ENCODE measurements at regions not wholly inside any gene's neighbourhood (a gene's known extent, or its start where the extent isn't known, plus 50 kb on each side); places are given as distances from the start of the nearest gene placed in this dataset.

GRCh38 chr18:66838340-66838987 lies 234.6 kb upstream of the CDH19 start:
- no peak overlapping the region for H3K4me3 ChIP-seq
- in situ Hi-C loops (cut with MboI; ENCODE audit: low sequenced_read_pairs): no loop called here
- H3K36me3 ChIP-seq (replicated peaks): no peaks in the 10 kb centered on the region
- H3K9me3 ChIP-seq: no peaks in the 10 kb centered on the region
- H3K27me3 ChIP-seq (ENCODE audit: low read depth): no peaks in the 10 kb centered on the region
- no peak for DNase-seq (ENCODE audit: low spot score in 2 of 2)
- H3K4me1 ChIP-seq: no peaks in the 10 kb centered on the region

- Histone ChIP-seq H3K36me3 (replicated peaks) (no peaks in the 10 kb centered on the region), H3K27me3 (ENCODE audit: low read depth) (no peaks in the 10 kb centered on the region), H3K4me1 (no peaks in the 10 kb centered on the region), H3K9me3 (no peaks in the 10 kb centered on the region), H3K4me3 (no peak overlapping the region)
- no peak for DNase-seq (ENCODE audit: low spot score in 2 of 2)
- in situ Hi-C loops (cut with MboI; ENCODE audit: low sequenced_read_pairs): no loop called here
Observed at GRCh38 chr18:66833646-66834045, 229.8 kb upstream of the CDH19 start.

DNA sequence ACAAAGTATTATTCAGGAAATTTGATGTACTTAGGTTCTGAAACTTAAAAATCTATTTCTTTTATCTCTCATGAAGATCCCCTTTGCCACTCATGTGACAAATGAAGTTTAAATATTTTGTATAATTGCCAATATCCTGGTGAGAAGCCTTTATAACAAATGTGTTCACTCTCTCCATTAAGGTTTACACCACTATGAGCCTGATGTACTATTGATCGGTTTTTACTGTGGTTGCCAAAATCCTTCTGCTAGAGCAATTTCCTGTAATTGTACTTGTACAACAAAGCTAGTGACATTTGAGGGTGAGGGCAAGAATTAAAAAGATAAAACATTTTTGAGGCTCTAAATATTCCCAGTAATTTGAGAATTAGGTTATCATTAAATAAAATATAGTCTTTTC lies 222.3 kb upstream of the CDH19 start:
- H3K9me3 ChIP-seq: no peaks in the 10 kb centered on the region
- no peaks in the 10 kb centered on the region for H3K27me3 ChIP-seq (ENCODE audit: low read depth)
- no peak for DNase-seq (ENCODE audit: low spot score in 2 of 2)
- in situ Hi-C loops (cut with MboI; ENCODE audit: low sequenced_read_pairs): no loop called here
- no peaks in the 10 kb centered on the region for H3K36me3 ChIP-seq (replicated peaks)
- no peak overlapping the region for H3K4me3 ChIP-seq
- H3K4me1 ChIP-seq: peaks cover 11% of the 10 kb centered on the region

GRCh38 chr18:66825347-66825746 lies 221.5 kb upstream of the CDH19 start:
- Histone ChIP-seq H3K27me3 (ENCODE audit: low read depth) (no peaks in the 10 kb centered on the region), H3K4me1 (peaks cover 11% of the 10 kb centered on the region), H3K36me3 (replicated peaks) (no peaks in the 10 kb centered on the region), H3K4me3 (no peak overlapping the region), H3K9me3 (no peaks in the 10 kb centered on the region)
- in situ Hi-C loops (cut with MboI; ENCODE audit: low sequenced_read_pairs): no loop called here
- DNase-seq (ENCODE audit: low spot score in 2 of 2): no peak

DNA sequence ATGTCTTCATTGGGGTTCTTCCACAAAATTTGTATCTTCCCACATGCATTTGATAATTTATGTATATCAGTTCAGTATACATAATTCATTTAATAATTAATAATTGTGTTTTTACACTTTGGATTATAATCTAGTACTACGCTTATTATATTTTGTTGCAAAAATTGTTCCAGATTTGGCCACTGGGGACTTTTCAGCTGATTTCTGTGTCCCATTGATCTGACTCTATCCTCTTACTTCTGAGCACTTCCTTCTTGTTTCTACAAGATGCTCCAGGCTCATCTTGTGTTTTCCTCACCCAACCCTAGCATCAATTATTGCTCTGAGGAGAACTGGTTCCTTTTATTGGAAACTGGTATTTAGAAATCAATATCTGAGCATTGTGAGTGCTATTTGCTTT lies 215.3 kb upstream of the CDH19 start:
- H3K36me3 ChIP-seq (replicated peaks): no peaks in the 10 kb centered on the region
- H3K9me3 ChIP-seq: no peaks in the 10 kb centered on the region
- no peak overlapping the region for H3K4me3 ChIP-seq
- no peak for DNase-seq (ENCODE audit: low spot score in 2 of 2)
- no peaks in the 10 kb centered on the region for H3K4me1 ChIP-seq
- no peaks in the 10 kb centered on the region for H3K27me3 ChIP-seq (ENCODE audit: low read depth)
- in situ Hi-C loops (cut with MboI; ENCODE audit: low sequenced_read_pairs): no loop called here

GRCh38 chr18:66813138-66813537 lies 209.2 kb upstream of the CDH19 start:
- no peak for DNase-seq (ENCODE audit: low spot score in 2 of 2)
- Histone ChIP-seq H3K36me3 (replicated peaks) (no peaks in the 10 kb centered on the region), H3K9me3 (no peaks in the 10 kb centered on the region), H3K27me3 (ENCODE audit: low read depth) (no peaks in the 10 kb centered on the region), H3K4me3 (no peak overlapping the region), H3K4me1 (no peaks in the 10 kb centered on the region)
- in situ Hi-C loops (cut with MboI; ENCODE audit: low sequenced_read_pairs): no loop called here

- Histone ChIP-seq H3K36me3 (replicated peaks) (no peaks in the 10 kb centered on the region), H3K9me3 (no peaks in the 10 kb centered on the region), H3K27me3 (ENCODE audit: low read depth) (no peaks in the 10 kb centered on the region), H3K4me3 (no peak overlapping the region), H3K4me1 (no peaks in the 10 kb centered on the region)
- no peak for DNase-seq (ENCODE audit: low spot score in 2 of 2)
- in situ Hi-C loops (cut with MboI; ENCODE audit: low sequenced_read_pairs): no loop called here
Observed at GRCh38 chr18:66795051-66795450, 191.2 kb upstream of the CDH19 start.

GRCh38 chr18:66792466-66792865 lies 188.6 kb upstream of the CDH19 start:
- no peaks in the 10 kb centered on the region for H3K4me1 ChIP-seq
- H3K27me3 ChIP-seq (ENCODE audit: low read depth): no peaks in the 10 kb centered on the region
- H3K4me3 ChIP-seq: no peak overlapping the region
- in situ Hi-C loops (cut with MboI; ENCODE audit: low sequenced_read_pairs): no loop called here
- no peaks in the 10 kb centered on the region for H3K36me3 ChIP-seq (replicated peaks)
- H3K9me3 ChIP-seq: no peaks in the 10 kb centered on the region
- DNase-seq (ENCODE audit: low spot score in 2 of 2): no peak

DNA sequence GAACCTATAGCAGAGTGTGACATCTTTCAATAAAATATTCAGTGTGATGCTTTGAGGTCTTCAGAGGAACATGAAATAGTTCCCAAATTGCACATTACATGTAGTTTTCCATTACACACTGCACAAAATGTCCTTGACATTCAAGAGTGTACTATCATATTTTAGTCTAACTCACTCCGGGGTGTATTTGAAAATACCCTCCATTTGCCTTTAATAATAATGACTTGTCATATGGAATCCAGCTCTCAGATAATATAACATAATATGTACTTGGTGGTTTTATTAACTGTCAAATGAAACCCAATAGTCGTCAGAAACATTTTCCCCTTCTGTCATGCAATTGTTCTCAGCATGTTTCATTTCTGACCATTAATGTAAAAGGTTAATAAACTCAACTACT lies 176.7 kb upstream of the CDH19 start:
- in situ Hi-C loops (cut with MboI; ENCODE audit: low sequenced_read_pairs): no loop called here
- DNase-seq (ENCODE audit: low spot score in 2 of 2): no peak
- no peaks in the 10 kb centered on the region for H3K4me1 ChIP-seq
- no peaks in the 10 kb centered on the region for H3K27me3 ChIP-seq (ENCODE audit: low read depth)
- H3K36me3 ChIP-seq (replicated peaks): no peaks in the 10 kb centered on the region
- no peaks in the 10 kb centered on the region for H3K9me3 ChIP-seq
- no peak overlapping the region for H3K4me3 ChIP-seq

- H3K4me1 ChIP-seq: no peaks in the 10 kb centered on the region
- in situ Hi-C loops (cut with MboI; ENCODE audit: low sequenced_read_pairs): no loop called here
Observed at GRCh38 chr18:66778048-66778447, 174.2 kb upstream of the CDH19 start.

DNA sequence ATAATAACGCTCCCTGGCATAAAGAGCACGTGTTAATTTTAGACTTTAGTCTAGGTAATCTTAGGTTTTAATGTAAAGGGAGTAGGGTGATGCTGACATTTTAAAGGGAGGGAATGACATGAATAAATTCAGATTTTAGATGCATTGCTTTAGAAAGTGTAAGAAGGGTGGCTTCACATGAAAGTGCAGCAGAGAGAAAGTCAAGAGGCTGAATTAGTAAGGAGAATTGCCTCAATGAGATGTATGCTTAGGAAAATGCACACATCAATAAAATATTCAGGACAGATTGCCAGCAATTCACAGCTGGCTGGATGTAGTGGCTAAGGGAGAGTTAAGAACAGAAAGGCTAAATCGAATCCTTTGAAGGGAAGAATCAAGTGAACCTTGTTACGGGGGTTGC lies 165.5 kb upstream of the CDH19 start:
- no peaks in the 10 kb centered on the region; the same call in 1 of the 2 replicates for H3K4me1 ChIP-seq
- H3K9me3 ChIP-seq: no peaks in the 10 kb centered on the region
- no peak for DNase-seq (ENCODE audit: low spot score in 2 of 2)
- in situ Hi-C loops (cut with MboI; ENCODE audit: low sequenced_read_pairs): no loop called here
- no peaks in the 10 kb centered on the region for H3K27me3 ChIP-seq (ENCODE audit: low read depth)
- no peak overlapping the region for H3K4me3 ChIP-seq
- H3K36me3 ChIP-seq (replicated peaks): no peaks in the 10 kb centered on the region

More at GRCh38 chr18:66778048-66778447, 174.2 kb upstream of the CDH19 start:
- Histone ChIP-seq H3K36me3 (replicated peaks) (no peaks in the 10 kb centered on the region), H3K4me3 (no peak overlapping the region), H3K27me3 (ENCODE audit: low read depth) (no peaks in the 10 kb centered on the region), H3K9me3 (no peaks in the 10 kb centered on the region)
- no peak for DNase-seq (ENCODE audit: low spot score in 2 of 2)

DNA sequence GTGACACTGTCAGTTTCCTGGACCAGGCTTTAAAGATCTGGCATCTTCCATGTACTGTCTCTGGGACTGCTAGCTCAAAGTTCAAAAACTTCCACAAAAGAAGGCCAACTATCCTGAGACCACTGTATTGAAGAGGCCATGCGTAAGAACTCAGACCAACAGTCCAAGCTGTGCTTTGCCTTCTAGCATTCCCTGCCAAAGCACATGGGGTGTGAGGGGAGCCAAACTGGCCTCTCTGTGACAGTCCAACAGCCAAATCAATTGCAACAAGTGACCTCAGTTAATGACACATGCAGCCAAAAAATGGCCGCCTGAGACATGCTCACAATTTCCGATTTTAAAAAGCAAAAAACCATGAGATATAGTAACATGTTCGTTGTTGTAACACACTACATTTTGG lies 160.3 kb upstream of the CDH19 start:
- Histone ChIP-seq H3K36me3 (replicated peaks) (no peaks in the 10 kb centered on the region), H3K9me3 (no peaks in the 10 kb centered on the region), H3K4me1 (peaks cover 8% of the 10 kb centered on the region), H3K27me3 (ENCODE audit: low read depth) (no peaks in the 10 kb centered on the region), H3K4me3 (no peak overlapping the region)
- DNase-seq (ENCODE audit: low spot score in 2 of 2): no peak
- in situ Hi-C loops (cut with MboI; ENCODE audit: low sequenced_read_pairs): no loop called here

DNA sequence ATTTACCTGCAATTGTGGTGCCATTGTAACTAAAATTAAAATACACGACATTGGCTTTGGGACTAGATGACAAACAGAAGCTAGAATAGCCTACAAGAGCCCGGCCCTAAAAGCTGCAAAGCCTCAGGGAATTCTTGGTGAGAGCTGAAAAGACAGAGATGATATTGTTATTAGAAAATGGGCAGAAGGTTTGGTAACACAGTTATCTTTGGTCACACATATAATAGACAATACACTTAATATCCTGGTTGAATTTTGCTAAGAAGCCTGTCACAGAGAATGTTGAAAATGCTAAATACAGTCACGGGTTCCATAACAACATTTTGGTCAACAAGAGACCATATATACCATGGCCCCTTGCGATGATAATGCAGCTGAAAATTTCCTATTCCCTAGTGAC lies 157.3 kb upstream of the CDH19 start:
- H3K4me1 ChIP-seq: peaks cover 15% of the 10 kb centered on the region
- peaks cover 3% of the 10 kb centered on the region; the same call in 1 of the 2 replicates for H3K9me3 ChIP-seq
- in situ Hi-C loops (cut with MboI; ENCODE audit: low sequenced_read_pairs): no loop called here
- no peak overlapping the region for H3K4me3 ChIP-seq
- H3K27me3 ChIP-seq (ENCODE audit: low read depth): no peaks in the 10 kb centered on the region
- DNase-seq (ENCODE audit: low spot score in 2 of 2): no peak
- no peaks in the 10 kb centered on the region for H3K36me3 ChIP-seq (replicated peaks)

DNA sequence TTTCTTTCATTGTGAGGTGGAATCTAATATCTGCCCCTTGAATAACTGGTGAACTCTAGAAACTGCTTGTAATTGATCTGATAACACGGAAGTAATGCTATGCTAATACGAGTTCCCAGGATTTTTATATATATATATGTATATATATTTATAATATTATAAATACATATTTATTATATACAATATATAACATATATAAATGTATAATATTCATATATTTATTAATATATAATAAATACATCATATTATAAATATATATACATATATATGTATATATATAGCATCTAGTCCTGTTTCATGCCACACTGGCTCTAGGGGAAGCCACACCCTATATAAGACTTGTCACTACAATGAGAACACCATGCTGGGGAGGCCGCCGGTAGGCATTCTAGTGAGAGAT lies 156.7 kb upstream of the CDH19 start:
- in situ Hi-C loops (cut with MboI; ENCODE audit: low sequenced_read_pairs): no loop called here

More for the DNA sequence above, 156.7 kb upstream of the CDH19 start:
- peaks cover 15% of the 10 kb centered on the region for H3K4me1 ChIP-seq
- H3K9me3 ChIP-seq: peaks cover 3% of the 10 kb centered on the region; the same call in 1 of the 2 replicates
- H3K27me3 ChIP-seq (ENCODE audit: low read depth): no peaks in the 10 kb centered on the region
- H3K4me3 ChIP-seq: no peak overlapping the region
- no peaks in the 10 kb centered on the region for H3K36me3 ChIP-seq (replicated peaks)
- DNase-seq (ENCODE audit: low spot score in 2 of 2): no peak
